Heart left ventricle (tissue), 16 donors: ENCODE measurements at regions not wholly inside any gene's neighbourhood (a gene's known extent, or its start where the extent isn't known, plus 50 kb on each side); places are given as distances from the start of the nearest gene placed in this dataset.

Experiments used
- ATAC-seq, 4 donors: fragments of 200-7000 bp; cut with Tn5 transposase; one replicate each; pipeline ENCODE4 v1.9.1; 2020 to 2022; ENCODE audit warnings: moderate library complexity in 4 of 4, mild to moderate bottlenecking in 3 of 4, moderate number of reproducible peaks in 1 of 4
- DNase-seq, 5 donors: peaks; one replicate each; pipeline ENCODE4 v3.0.0-alpha.2; 2020
- H3K27ac ChIP-seq, 12 donors: fragments of 200-600 bp; sonication (generic) in 4 of 12; one replicate each; pipeline versions ENCODE4 v1.5.0 to v1.8.0; 2016 to 2022; ENCODE audit warnings: mild to moderate bottlenecking in 2 of 12
- H3K27me3 ChIP-seq, 9 donors: fragments of 200-600 bp; sonication (generic) in 2 of 9; one replicate each; pipeline versions ENCODE4 v1.5.1 to v1.8.0; 2016 to 2022; ENCODE audit warnings: mild to moderate bottlenecking in 3 of 9
- H3K36me3 ChIP-seq, 9 donors: fragments of 200-600 bp; sonication (generic) in 2 of 9; one replicate each; pipeline versions ENCODE4 v1.5.0 to v1.8.0; 2018 to 2022; ENCODE audit warnings: mild to moderate bottlenecking in 2 of 9
- H3K4me1 ChIP-seq, 12 donors: fragments of 200-600 bp; sonication (generic) in 4 of 12; one replicate each; pipeline versions ENCODE4 v1.5.0 to v1.8.0; 2016 to 2022; ENCODE audit warnings: mild to moderate bottlenecking in 3 of 12
- H3K4me3 ChIP-seq, 12 donors: fragments of 200-600 bp; sonication (generic) in 4 of 12; one replicate each; pipeline versions ENCODE4 v1.5.0 to v1.8.0; 2017 to 2022; ENCODE audit warnings: mild to moderate bottlenecking in 9 of 12, moderate library complexity in 4 of 12
- H3K9me3 ChIP-seq, 12 donors: fragments of 200-600 bp; sonication (generic) in 4 of 12; one replicate each; pipeline versions ENCODE4 v1.5.0 to v1.8.0; 2016 to 2022; ENCODE audit warnings: mild to moderate bottlenecking in 1 of 12
- POLR2A ChIP-seq, 2 donors: fragments of 450-650 bp; IDR thresholded peaks; one replicate each; pipeline ENCODE4 v1.6.1; 2017; ENCODE audit warnings: antibody characterized with exemption in 2 of 2, mild to moderate bottlenecking in 2 of 2, moderate library complexity in 2 of 2
- WGBS, 4 donors: extraction: QIAGEN DNeasy Blood & Tissue Kit in 2 of 4; methylation state at CpG; one replicate each; pipeline versions ENCODE4 v1.1.5 to v1.1.7; 2013 to 2018; 5-methylcytosine and 5-hydroxymethylcytosine counted together
- intact Hi-C, 10 donors: fragments of 100-400 bp; cut with DNase I; formaldehyde crosslinking; loops; one replicate each; pipeline versions ENCODE4 v1.11.1 to v1.14.2; 2022
- TF ChIP-seq, protein P1 (sequence below), 12 donors: fragments of 200-600 bp; sonication (generic) in 4 of 12; IDR thresholded peaks; one replicate each; pipeline versions ENCODE4 v1.5.0 to v1.8.0; 2018 to 2022; ENCODE audit warnings: antibody characterized with exemption in 12 of 12, mild to moderate bottlenecking in 5 of 12
- donor health status: ischemic (EF 13 %, LVEDD 7.1; RV severe dilation, severe dysfunction).
- donor health status: healthy with polysubstance abuse.
- donor health status: DM: no; HTN: yes; CAD: no.
- donor health status: DM: no; HTN: no; CAD: no.
- donor health status: ischemic (EF 25% LVEDD 6.9; RV normal size, moderate dysfunction).
- donor health status: ischemic (EF 25% LVEDD 5.7; RV mildly dilated, moderate dysfunction).
- donor health status: healthy.
- donor health status: DM: yes; HTN: yes; CAD: no.
- donor health status: ischemic (EF 35%, LVEDD 5.7; RV mildly dilated, moderate dysfunction).
- donor health status: nonischemic (EF 11% LVEDD 7.7; RV severe dilation, severe dysfunction).
- donor health status: DM: yes; HTN: yes; CAD: no.
- donor health status: PGD.
- donor health status: ischemic (EF 29% LVEDD 5.4; RV normal size, mild dysfunction).
- donor health status: nonischemic (EF 23%, LVEDD 6.1; RV moderate dilation, normal function).

DNA sequence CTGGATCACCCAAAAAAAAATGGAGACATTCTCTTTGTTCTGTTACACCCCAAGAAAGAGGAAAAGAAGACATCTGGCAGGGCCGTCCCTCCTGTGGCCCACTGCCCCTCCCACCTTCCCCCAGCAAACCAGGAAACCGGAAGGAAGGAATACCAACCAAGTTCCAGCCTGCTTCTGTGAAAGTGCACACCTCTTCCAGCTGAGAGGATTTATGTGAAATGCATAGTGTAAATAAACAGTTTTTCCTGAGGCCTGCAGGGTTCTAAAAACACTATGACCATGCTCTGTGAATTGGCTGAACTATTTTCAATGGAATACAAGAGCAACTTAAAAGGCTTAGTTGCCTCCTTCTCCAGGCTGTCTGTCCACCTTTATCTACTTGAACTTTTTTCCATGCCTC is 50.0 kb upstream of the CHST1 start:
- WGBS, 4 donors = 45 to 71% (median 62%) methylated on average over 2 of the region's 2 CpGs
- no peak for ATAC-seq

More for the DNA sequence above, 50.0 kb upstream of the CHST1 start:
- Histone ChIP-seq H3K4me3 (no peak overlapping the region), H3K4me1 (no peaks in the 10 kb centered on the region), H3K27ac (no peak overlapping the region), H3K9me3 (no peaks in the 10 kb centered on the region), H3K36me3 (no peaks in the 10 kb centered on the region), H3K27me3 (no peaks in the 10 kb centered on the region)
- TF ChIP-seq POLR2A (IDR thresholded peaks at IDR 0.05) = no peak
- TF ChIP-seq, protein P1, sequence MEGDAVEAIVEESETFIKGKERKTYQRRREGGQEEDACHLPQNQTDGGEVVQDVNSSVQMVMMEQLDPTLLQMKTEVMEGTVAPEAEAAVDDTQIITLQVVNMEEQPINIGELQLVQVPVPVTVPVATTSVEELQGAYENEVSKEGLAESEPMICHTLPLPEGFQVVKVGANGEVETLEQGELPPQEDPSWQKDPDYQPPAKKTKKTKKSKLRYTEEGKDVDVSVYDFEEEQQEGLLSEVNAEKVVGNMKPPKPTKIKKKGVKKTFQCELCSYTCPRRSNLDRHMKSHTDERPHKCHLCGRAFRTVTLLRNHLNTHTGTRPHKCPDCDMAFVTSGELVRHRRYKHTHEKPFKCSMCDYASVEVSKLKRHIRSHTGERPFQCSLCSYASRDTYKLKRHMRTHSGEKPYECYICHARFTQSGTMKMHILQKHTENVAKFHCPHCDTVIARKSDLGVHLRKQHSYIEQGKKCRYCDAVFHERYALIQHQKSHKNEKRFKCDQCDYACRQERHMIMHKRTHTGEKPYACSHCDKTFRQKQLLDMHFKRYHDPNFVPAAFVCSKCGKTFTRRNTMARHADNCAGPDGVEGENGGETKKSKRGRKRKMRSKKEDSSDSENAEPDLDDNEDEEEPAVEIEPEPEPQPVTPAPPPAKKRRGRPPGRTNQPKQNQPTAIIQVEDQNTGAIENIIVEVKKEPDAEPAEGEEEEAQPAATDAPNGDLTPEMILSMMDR (IDR thresholded peaks at IDR 0.05) = no peak
- DNase-seq = no peak
- intact Hi-C loops = no loop called here
